ENCODE measurements at regions not wholly inside any gene's neighbourhood (a gene's known extent, or its start where the extent isn't known, plus 50 kb on each side); places are given as distances from the start of the nearest gene placed in this dataset.

GRCh38 chr5:128615578-128615977 lies 77.5 kb upstream of the FBN2 start:
- no peak for TF ChIP-seq USF2 (IDR thresholded peaks at IDR 0.05; ENCODE audit: borderline replicate concordance, low read depth, low read length)
- no peak for TF ChIP-seq CTCF (IDR thresholded peaks at IDR 0.05)
- no peak for TF ChIP-seq GABPA (IDR thresholded peaks at IDR 0.05; ENCODE audit: low read depth)
